Upper lobe of left lung (tissue), 4 donors: ENCODE measurements at regions not wholly inside any gene's neighbourhood (a gene's known extent, or its start where the extent isn't known, plus 50 kb on each side); places are given as distances from the start of the nearest gene placed in this dataset.

Source experiments
- CTCF ChIP-seq, 6 experiments: fragments of 450-650 bp in 4 of 6; fragments of 200-600 bp in 2 of 6; sonication (generic) in 2 of 6; IDR thresholded peaks; one replicate each; pipeline ENCODE4 v1.5.1; 2016 to 2019; ENCODE audit warnings: antibody characterized with exemption in 6 of 6
- EP300 ChIP-seq, 4 donors: sonication (generic); formaldehyde crosslinking; IDR thresholded peaks; one replicate each; pipeline ENCODE4 v1.5.1; 2017; ENCODE audit warnings: antibody characterized with exemption in 4 of 4, control low read depth in 2 of 4
- POLR2A ChIP-seq, 4 donors: fragments of 450-650 bp; IDR thresholded peaks; one replicate each; pipeline ENCODE4 v1.5.1; 2016 to 2017; ENCODE audit warnings: antibody characterized with exemption in 4 of 4, mild to moderate bottlenecking in 2 of 4

- no peak for TF ChIP-seq CTCF (IDR thresholded peaks at IDR 0.05)
- no peak for TF ChIP-seq EP300 (IDR thresholded peaks at IDR 0.05)
- TF ChIP-seq POLR2A (IDR thresholded peaks at IDR 0.05): no peak
These were observed 321.5 kb upstream of the NRP1 start for GRCh38 chr10:33655921-33656320.
